ENCODE measurements at regions not wholly inside any gene's neighbourhood (a gene's known extent, or its start where the extent isn't known, plus 50 kb on each side); places are given as distances from the start of the nearest gene placed in this dataset.

- H3K27ac ChIP-seq (ENCODE audit: low read depth in 2 of 2, low read length in 2 of 2) = no peak overlapping the region
- no peaks in the 10 kb centered on the region for H3K36me3 ChIP-seq (ENCODE audit: control insufficient read depth in 2 of 2, insufficient read depth in 2 of 2, low read length in 2 of 2)
- H3K9ac ChIP-seq (ENCODE audit: low read depth in 1 of 2, low read length in 2 of 2) = no peak overlapping the region
- no peaks in the 10 kb centered on the region for H3K4me1 ChIP-seq (ENCODE audit: control insufficient read depth in 2 of 2, insufficient read depth in 2 of 2, low read length in 2 of 2)
- H3K9me3 ChIP-seq (ENCODE audit: control insufficient read depth in 2 of 2, low read length in 2 of 2) = no peaks in the 10 kb centered on the region
- H3K4me3 ChIP-seq (ENCODE audit: low read length in 2 of 2) = no peak overlapping the region
- no peaks in the 10 kb centered on the region for H3K27me3 ChIP-seq (ENCODE audit: control insufficient read depth in 2 of 2, insufficient read depth in 2 of 2, low read length in 2 of 2)
Observed at GRCh38 chr12:107144441-107144840, 51.1 kb upstream of the CRY1 start.

- Histone ChIP-seq H3K9ac (ENCODE audit: low read depth in 1 of 2, low read length in 2 of 2) (no peak overlapping the region), H3K27ac (ENCODE audit: low read depth in 2 of 2, low read length in 2 of 2) (no peak overlapping the region), H3K36me3 (ENCODE audit: control insufficient read depth in 2 of 2, insufficient read depth in 2 of 2, low read length in 2 of 2) (no peaks in the 10 kb centered on the region), H3K9me3 (ENCODE audit: control insufficient read depth in 2 of 2, low read length in 2 of 2) (no peaks in the 10 kb centered on the region), H3K4me1 (ENCODE audit: control insufficient read depth in 2 of 2, insufficient read depth in 2 of 2, low read length in 2 of 2) (no peaks in the 10 kb centered on the region), H3K27me3 (ENCODE audit: control insufficient read depth in 2 of 2, insufficient read depth in 2 of 2, low read length in 2 of 2) (no peaks in the 10 kb centered on the region), H3K4me3 (ENCODE audit: low read length in 2 of 2) (no peak overlapping the region)
Observed at GRCh38 chr12:107144990-107145389, 51.6 kb upstream of the CRY1 start.

- Histone ChIP-seq H3K36me3 (ENCODE audit: control insufficient read depth in 2 of 2, insufficient read depth in 2 of 2, low read length in 2 of 2) (no peaks in the 10 kb centered on the region), H3K4me1 (ENCODE audit: control insufficient read depth in 2 of 2, insufficient read depth in 2 of 2, low read length in 2 of 2) (no peaks in the 10 kb centered on the region), H3K27me3 (ENCODE audit: control insufficient read depth in 2 of 2, insufficient read depth in 2 of 2, low read length in 2 of 2) (no peaks in the 10 kb centered on the region), H3K4me3 (ENCODE audit: low read length in 2 of 2) (no peak overlapping the region), H3K9ac (ENCODE audit: low read depth in 1 of 2, low read length in 2 of 2) (no peak overlapping the region), H3K27ac (ENCODE audit: low read depth in 2 of 2, low read length in 2 of 2) (no peak overlapping the region), H3K9me3 (ENCODE audit: control insufficient read depth in 2 of 2, low read length in 2 of 2) (no peaks in the 10 kb centered on the region)
Observed at GRCh38 chr12:107145397-107145796, 52.0 kb upstream of the CRY1 start.

- Histone ChIP-seq H3K4me3 (ENCODE audit: low read length in 2 of 2) (no peak overlapping the region), H3K36me3 (ENCODE audit: control insufficient read depth in 2 of 2, insufficient read depth in 2 of 2, low read length in 2 of 2) (no peaks in the 10 kb centered on the region), H3K27me3 (ENCODE audit: control insufficient read depth in 2 of 2, insufficient read depth in 2 of 2, low read length in 2 of 2) (no peaks in the 10 kb centered on the region), H3K9ac (ENCODE audit: low read depth in 1 of 2, low read length in 2 of 2) (no peak overlapping the region), H3K9me3 (ENCODE audit: control insufficient read depth in 2 of 2, low read length in 2 of 2) (no peaks in the 10 kb centered on the region), H3K4me1 (ENCODE audit: control insufficient read depth in 2 of 2, insufficient read depth in 2 of 2, low read length in 2 of 2) (no peaks in the 10 kb centered on the region), H3K27ac (ENCODE audit: low read depth in 2 of 2, low read length in 2 of 2) (no peak overlapping the region)
Observed at GRCh38 chr12:107148107-107148506, 54.8 kb upstream of the CRY1 start.

- H3K27ac ChIP-seq (ENCODE audit: low read depth in 2 of 2, low read length in 2 of 2) = no peak overlapping the region
Observed at GRCh38 chr12:107152315-107152714, 59.0 kb upstream of the CRY1 start.

GRCh38 chr12:107159384-107159900 lies 66.1 kb upstream of the CRY1 start:
- Histone ChIP-seq H3K4me3 (ENCODE audit: low read length in 2 of 2) (no peak overlapping the region), H3K4me1 (ENCODE audit: control insufficient read depth in 2 of 2, insufficient read depth in 2 of 2, low read length in 2 of 2) (no peaks in the 10 kb centered on the region), H3K9ac (ENCODE audit: low read depth in 1 of 2, low read length in 2 of 2) (no peak overlapping the region), H3K36me3 (ENCODE audit: control insufficient read depth in 2 of 2, insufficient read depth in 2 of 2, low read length in 2 of 2) (no peaks in the 10 kb centered on the region), H3K9me3 (ENCODE audit: control insufficient read depth in 2 of 2, low read length in 2 of 2) (no peaks in the 10 kb centered on the region), H3K27me3 (ENCODE audit: control insufficient read depth in 2 of 2, insufficient read depth in 2 of 2, low read length in 2 of 2) (peaks cover 2 to 6% of the 10 kb centered on the region in 2 donors), H3K27ac (ENCODE audit: low read depth in 2 of 2, low read length in 2 of 2) (no peak overlapping the region)

More at GRCh38 chr12:107152315-107152714, 59.0 kb upstream of the CRY1 start:
- no peaks in the 10 kb centered on the region for H3K9me3 ChIP-seq (ENCODE audit: control insufficient read depth in 2 of 2, low read length in 2 of 2)
- H3K4me3 ChIP-seq (ENCODE audit: low read length in 2 of 2) = no peak overlapping the region
- H3K4me1 ChIP-seq (ENCODE audit: control insufficient read depth in 2 of 2, insufficient read depth in 2 of 2, low read length in 2 of 2) = no peaks in the 10 kb centered on the region
- H3K36me3 ChIP-seq (ENCODE audit: control insufficient read depth in 2 of 2, insufficient read depth in 2 of 2, low read length in 2 of 2) = no peaks in the 10 kb centered on the region
- no peaks in the 10 kb centered on the region for H3K27me3 ChIP-seq (ENCODE audit: control insufficient read depth in 2 of 2, insufficient read depth in 2 of 2, low read length in 2 of 2)
- H3K9ac ChIP-seq (ENCODE audit: low read depth in 1 of 2, low read length in 2 of 2) = no peak overlapping the region

GRCh38 chr12:107163413-107163812 lies 70.1 kb upstream of the CRY1 start:
- Histone ChIP-seq H3K9me3 (ENCODE audit: control insufficient read depth in 2 of 2, low read length in 2 of 2) (no peaks in the 10 kb centered on the region), H3K36me3 (ENCODE audit: control insufficient read depth in 2 of 2, insufficient read depth in 2 of 2, low read length in 2 of 2) (no peaks in the 10 kb centered on the region), H3K9ac (ENCODE audit: low read depth in 1 of 2, low read length in 2 of 2) (no peak overlapping the region), H3K4me3 (ENCODE audit: low read length in 2 of 2) (no peak overlapping the region), H3K27ac (ENCODE audit: low read depth in 2 of 2, low read length in 2 of 2) (no peak overlapping the region), H3K4me1 (ENCODE audit: control insufficient read depth in 2 of 2, insufficient read depth in 2 of 2, low read length in 2 of 2) (no peaks in the 10 kb centered on the region), H3K27me3 (ENCODE audit: control insufficient read depth in 2 of 2, insufficient read depth in 2 of 2, low read length in 2 of 2) (peaks cover 0 to 3% of the 10 kb centered on the region in 2 donors)

GRCh38 chr12:107164392-107164791 lies 71.0 kb upstream of the CRY1 start:
- Histone ChIP-seq H3K9me3 (ENCODE audit: control insufficient read depth in 2 of 2, low read length in 2 of 2) (no peaks in the 10 kb centered on the region), H3K4me3 (ENCODE audit: low read length in 2 of 2) (no peak overlapping the region), H3K27ac (ENCODE audit: low read depth in 2 of 2, low read length in 2 of 2) (no peak overlapping the region), H3K4me1 (ENCODE audit: control insufficient read depth in 2 of 2, insufficient read depth in 2 of 2, low read length in 2 of 2) (no peaks in the 10 kb centered on the region), H3K36me3 (ENCODE audit: control insufficient read depth in 2 of 2, insufficient read depth in 2 of 2, low read length in 2 of 2) (no peaks in the 10 kb centered on the region), H3K27me3 (ENCODE audit: control insufficient read depth in 2 of 2, insufficient read depth in 2 of 2, low read length in 2 of 2) (peaks cover 0 to 3% of the 10 kb centered on the region in 2 donors), H3K9ac (ENCODE audit: low read depth in 1 of 2, low read length in 2 of 2) (no peak overlapping the region)

GRCh38 chr12:107165581-107165980 lies 72.2 kb upstream of the CRY1 start:
- H3K9me3 ChIP-seq (ENCODE audit: control insufficient read depth in 2 of 2, low read length in 2 of 2) = no peaks in the 10 kb centered on the region
- H3K27me3 ChIP-seq (ENCODE audit: control insufficient read depth in 2 of 2, insufficient read depth in 2 of 2, low read length in 2 of 2) = peaks cover 0 to 3% of the 10 kb centered on the region in 2 donors
- no peak overlapping the region for H3K27ac ChIP-seq (ENCODE audit: low read depth in 2 of 2, low read length in 2 of 2)
- H3K4me3 ChIP-seq (ENCODE audit: low read length in 2 of 2) = no peak overlapping the region
- H3K9ac ChIP-seq (ENCODE audit: low read depth in 1 of 2, low read length in 2 of 2) = no peak overlapping the region
- H3K36me3 ChIP-seq (ENCODE audit: control insufficient read depth in 2 of 2, insufficient read depth in 2 of 2, low read length in 2 of 2) = no peaks in the 10 kb centered on the region
- H3K4me1 ChIP-seq (ENCODE audit: control insufficient read depth in 2 of 2, insufficient read depth in 2 of 2, low read length in 2 of 2) = no peaks in the 10 kb centered on the region

GRCh38 chr12:107167756-107168155 lies 74.4 kb upstream of the CRY1 start:
- Histone ChIP-seq H3K27me3 (ENCODE audit: control insufficient read depth in 2 of 2, insufficient read depth in 2 of 2, low read length in 2 of 2) (no peaks in the 10 kb centered on the region), H3K36me3 (ENCODE audit: control insufficient read depth in 2 of 2, insufficient read depth in 2 of 2, low read length in 2 of 2) (no peaks in the 10 kb centered on the region), H3K4me3 (ENCODE audit: low read length in 2 of 2) (no peak overlapping the region), H3K4me1 (ENCODE audit: control insufficient read depth in 2 of 2, insufficient read depth in 2 of 2, low read length in 2 of 2) (no peaks in the 10 kb centered on the region), H3K9ac (ENCODE audit: low read depth in 1 of 2, low read length in 2 of 2) (no peak overlapping the region), H3K27ac (ENCODE audit: low read depth in 2 of 2, low read length in 2 of 2) (no peak overlapping the region), H3K9me3 (ENCODE audit: control insufficient read depth in 2 of 2, low read length in 2 of 2) (no peaks in the 10 kb centered on the region)

GRCh38 chr12:107169200-107169599 lies 75.9 kb upstream of the CRY1 start:
- Histone ChIP-seq H3K36me3 (ENCODE audit: control insufficient read depth in 2 of 2, insufficient read depth in 2 of 2, low read length in 2 of 2) (no peaks in the 10 kb centered on the region), H3K27me3 (ENCODE audit: control insufficient read depth in 2 of 2, insufficient read depth in 2 of 2, low read length in 2 of 2) (no peaks in the 10 kb centered on the region), H3K9ac (ENCODE audit: low read depth in 1 of 2, low read length in 2 of 2) (no peak overlapping the region), H3K4me1 (ENCODE audit: control insufficient read depth in 2 of 2, insufficient read depth in 2 of 2, low read length in 2 of 2) (no peaks in the 10 kb centered on the region), H3K4me3 (ENCODE audit: low read length in 2 of 2) (no peak overlapping the region), H3K27ac (ENCODE audit: low read depth in 2 of 2, low read length in 2 of 2) (no peak overlapping the region), H3K9me3 (ENCODE audit: control insufficient read depth in 2 of 2, low read length in 2 of 2) (no peaks in the 10 kb centered on the region)

All from mucosa of rectum (tissue), 2 donors.